Lung (tissue), 11 donors: ENCODE measurements at regions not wholly inside any gene's neighbourhood (a gene's known extent, or its start where the extent isn't known, plus 50 kb on each side); places are given as distances from the start of the nearest gene placed in this dataset.

Experiments
- ATAC-seq: fragments of 200-7000 bp; cut with Tn5 transposase; one replicate; pipeline ENCODE4 v1.9.1; 2020; ENCODE audit warnings: moderate number of reproducible peaks; ENCODE audit not compliant: insufficient read depth, low FRiP score
- DNase-seq, 3 donors: peaks; one replicate each; pipeline ENCODE4 v3.0.0-alpha.2; 2013 to 2017
- H3K27ac ChIP-seq, 2 donors: one replicate each; pipeline ENCODE4 v1.5.1; 2013; ENCODE audit warnings: mild to moderate bottlenecking in 2 of 2, moderate library complexity in 2 of 2, control low read depth in 1 of 2, inconsistent platforms in 1 of 2, low read depth in 1 of 2, low read length in 1 of 2
- H3K27me3 ChIP-seq, 3 donors: one replicate each; pipeline ENCODE4 v1.5.1; 2013; ENCODE audit warnings: low read length in 2 of 3; ENCODE audit not compliant: control insufficient read depth in 3 of 3, insufficient read depth in 3 of 3
- H3K36me3 ChIP-seq, 4 donors: one replicate each; pipeline ENCODE4 v1.5.1; 2013; ENCODE audit warnings: low read length in 4 of 4, mild to moderate bottlenecking in 1 of 4, moderate library complexity in 1 of 4; ENCODE audit not compliant: control insufficient read depth in 4 of 4, insufficient read depth in 4 of 4
- H3K4me1 ChIP-seq, 5 donors: one replicate each; pipeline ENCODE4 v1.5.1; 2013; ENCODE audit warnings: low read length in 5 of 5, mild to moderate bottlenecking in 2 of 5, moderate library complexity in 1 of 5; ENCODE audit not compliant: control insufficient read depth in 5 of 5, insufficient read depth in 5 of 5
- H3K4me3 ChIP-seq: one replicate; pipeline ENCODE4 v1.5.1; 2013; ENCODE audit warnings: mild to moderate bottlenecking, control low read depth, moderate library complexity
- H3K9ac ChIP-seq, 2 donors: one replicate each; pipeline ENCODE4 v1.5.1; 2013; ENCODE audit warnings: low read length in 2 of 2, control low read depth in 1 of 2; ENCODE audit not compliant: insufficient read depth in 1 of 2
- H3K9me3 ChIP-seq, 4 donors: one replicate each; pipeline ENCODE4 v1.5.1; 2013; ENCODE audit warnings: low read length in 3 of 4, mild to moderate bottlenecking in 1 of 4, moderate library complexity in 1 of 4; ENCODE audit not compliant: control insufficient read depth in 4 of 4, insufficient read depth in 3 of 4
- WGBS, 2 donors: extraction: QIAGEN DNeasy Blood & Tissue Kit; methylation state at CpG; one replicate each; pipeline ENCODE4 v1.1.7; 2013; 5-methylcytosine and 5-hydroxymethylcytosine counted together
- TF ChIP-seq, protein P1 (sequence below): IDR thresholded peaks from 2 replicates; pipeline ENCODE4 v1.5.1; 2012; ENCODE audit warnings: mild to moderate bottlenecking; ENCODE audit errors: control extremely low read depth, extremely low read depth
- donor health status: control.
- donor health status: control.
- donor health status: Bipolar disorder and iron deficiency.
- donor health status: healthy.
- donor health status: DM: yes; HTN: yes; CAD: no.

GRCh38 chr22:48843640-48844039 is 984.0 kb downstream of the BRD1 start:
- H3K9ac ChIP-seq, result no peak overlapping the region
- H3K36me3 ChIP-seq, result no peaks in the 10 kb centered on the region
- no peak overlapping the region for H3K4me3 ChIP-seq
- ATAC-seq (no peak), DNase-seq (no peak)
- H3K9me3 ChIP-seq, result no peaks in the 10 kb centered on the region
- WGBS, 2 donors, result 63 to 81% methylated on average over 9 of the region's 9 CpGs
- H3K27ac ChIP-seq, result no peak overlapping the region
- no peaks in the 10 kb centered on the region for H3K27me3 ChIP-seq
- TF ChIP-seq, protein P1, sequence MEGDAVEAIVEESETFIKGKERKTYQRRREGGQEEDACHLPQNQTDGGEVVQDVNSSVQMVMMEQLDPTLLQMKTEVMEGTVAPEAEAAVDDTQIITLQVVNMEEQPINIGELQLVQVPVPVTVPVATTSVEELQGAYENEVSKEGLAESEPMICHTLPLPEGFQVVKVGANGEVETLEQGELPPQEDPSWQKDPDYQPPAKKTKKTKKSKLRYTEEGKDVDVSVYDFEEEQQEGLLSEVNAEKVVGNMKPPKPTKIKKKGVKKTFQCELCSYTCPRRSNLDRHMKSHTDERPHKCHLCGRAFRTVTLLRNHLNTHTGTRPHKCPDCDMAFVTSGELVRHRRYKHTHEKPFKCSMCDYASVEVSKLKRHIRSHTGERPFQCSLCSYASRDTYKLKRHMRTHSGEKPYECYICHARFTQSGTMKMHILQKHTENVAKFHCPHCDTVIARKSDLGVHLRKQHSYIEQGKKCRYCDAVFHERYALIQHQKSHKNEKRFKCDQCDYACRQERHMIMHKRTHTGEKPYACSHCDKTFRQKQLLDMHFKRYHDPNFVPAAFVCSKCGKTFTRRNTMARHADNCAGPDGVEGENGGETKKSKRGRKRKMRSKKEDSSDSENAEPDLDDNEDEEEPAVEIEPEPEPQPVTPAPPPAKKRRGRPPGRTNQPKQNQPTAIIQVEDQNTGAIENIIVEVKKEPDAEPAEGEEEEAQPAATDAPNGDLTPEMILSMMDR, result no peak
- no peaks in the 10 kb centered on the region for H3K4me1 ChIP-seq

GRCh38 chr22:48842976-48843375 is 984.7 kb downstream of the BRD1 start:
- TF ChIP-seq, protein P1, result no peak
- DNase-seq, result no peak
- Histone ChIP-seq H3K27ac (no peak overlapping the region), H3K4me1 (no peaks in the 10 kb centered on the region), H3K36me3 (no peaks in the 10 kb centered on the region), H3K9me3 (no peaks in the 10 kb centered on the region), H3K27me3 (no peaks in the 10 kb centered on the region), H3K9ac (no peak overlapping the region), H3K4me3 (no peak overlapping the region)
- 65 to 81% methylated on average over 5 of the region's 5 CpGs for WGBS, 2 donors
- ATAC-seq, result no peak

- H3K4me1 ChIP-seq, result no peaks in the 10 kb centered on the region
- H3K36me3 ChIP-seq, result no peaks in the 10 kb centered on the region
- peaks cover 0 to under 1% (median 0%) of the 10 kb centered on the region in 4 donors for H3K9me3 ChIP-seq
- H3K9ac ChIP-seq, result no peak overlapping the region
- TF ChIP-seq, protein P1, result no peak
- no peak overlapping the region for H3K27ac ChIP-seq
- H3K4me3 ChIP-seq, result no peak overlapping the region
- ATAC-seq (no peak), DNase-seq (no peak)
- H3K27me3 ChIP-seq, result no peaks in the 10 kb centered on the region
- WGBS, 2 donors, result 72 to 76% methylated on average over 17 of the region's 17 CpGs
These were observed 985.1 kb downstream of the BRD1 start for GRCh38 chr22:48842583-48842945.

- H3K9me3 ChIP-seq, result peaks cover 0 to 6% (median 2%) of the 10 kb centered on the region in 4 donors
- no peaks in the 10 kb centered on the region for H3K4me1 ChIP-seq
- H3K9ac ChIP-seq, result no peak overlapping the region
- TF ChIP-seq, protein P1, result no peak
- H3K27ac ChIP-seq, result no peak overlapping the region
- 81 to 87% methylated on average over 22 of the region's 22 CpGs for WGBS, 2 donors
- peaks cover 0 to 5% (median 0%) of the 10 kb centered on the region in 3 donors for H3K27me3 ChIP-seq
- no peak for ATAC-seq
- no peak for DNase-seq
- H3K36me3 ChIP-seq, result no peaks in the 10 kb centered on the region
- H3K4me3 ChIP-seq, result no peak overlapping the region
These were observed 985.6 kb downstream of the BRD1 start for GRCh38 chr22:48841881-48842582.
